ENCODE measurements at regions not wholly inside any gene's neighbourhood (a gene's known extent, or its start where the extent isn't known, plus 50 kb on each side); places are given as distances from the start of the nearest gene placed in this dataset.

DNA sequence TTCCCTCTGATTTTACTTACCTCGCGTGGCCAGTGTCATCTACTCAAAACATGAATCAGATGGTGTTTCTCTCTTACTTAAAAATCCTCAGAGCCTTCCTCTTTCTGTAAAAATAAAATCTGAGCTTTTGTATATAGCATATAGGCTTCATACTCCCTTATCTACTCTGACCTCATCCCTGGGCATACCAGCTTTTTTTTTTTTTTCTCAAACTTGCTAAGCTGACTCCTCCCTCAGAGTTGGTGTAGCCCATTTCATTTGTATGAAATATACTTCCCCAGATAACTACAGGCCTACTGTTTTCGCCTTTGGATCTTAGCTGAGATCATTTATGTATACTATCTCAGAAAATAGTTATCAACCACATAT lies 648.9 kb upstream of the ALCAM start:
- no peak for TF ChIP-seq ZNF274 (IDR thresholded peaks at IDR 0.05; ENCODE audit: low read depth, low read length)
- H3K4me3 ChIP-seq (ENCODE audit: low read length) = no peak overlapping the region

DNA sequence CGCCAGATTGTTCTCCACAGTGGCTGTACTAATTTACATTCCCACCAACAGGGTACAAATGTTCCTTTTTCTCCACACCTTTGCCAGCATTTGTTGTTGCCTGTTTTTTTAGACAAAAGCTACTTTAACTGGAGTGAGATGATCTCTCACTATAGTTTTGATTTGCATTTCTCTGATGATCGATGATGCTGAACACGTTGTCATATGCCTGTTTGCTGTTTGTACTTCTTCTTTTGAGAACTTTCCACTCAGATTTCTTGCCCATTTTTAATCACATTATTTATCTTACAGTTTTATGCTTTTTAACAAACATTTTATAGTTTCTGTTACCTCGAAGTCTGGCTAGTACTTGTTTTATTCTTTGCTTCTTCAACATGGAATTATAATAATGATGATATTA lies 643.7 kb upstream of the ALCAM start:
- no peak overlapping the region for H3K4me3 ChIP-seq (ENCODE audit: low read length)
- TF ChIP-seq ZNF274 (IDR thresholded peaks at IDR 0.05; ENCODE audit: low read depth, low read length) = no peak

DNA sequence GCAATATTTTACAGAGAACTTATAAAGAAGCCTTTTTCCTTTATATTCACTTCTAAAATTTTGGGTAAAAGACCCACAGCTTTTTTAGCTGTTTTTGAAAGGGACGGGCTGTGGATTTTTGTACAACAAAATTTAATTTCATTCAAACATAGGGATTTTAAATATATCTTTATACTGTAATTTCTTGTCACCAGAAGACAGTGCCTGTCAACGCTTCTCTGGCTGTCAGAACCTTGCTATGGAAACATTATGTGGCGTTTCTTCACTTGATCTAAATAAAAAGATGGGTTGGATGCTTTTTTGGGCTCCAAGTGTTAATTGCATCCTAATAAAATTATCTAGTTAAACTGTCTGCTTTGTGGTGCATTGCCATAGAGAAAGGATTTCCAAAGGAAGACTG lies 635.6 kb upstream of the ALCAM start:
- TF ChIP-seq ZNF274 (IDR thresholded peaks at IDR 0.05; ENCODE audit: low read depth, low read length) = no peak
- no peak overlapping the region for H3K4me3 ChIP-seq (ENCODE audit: low read length)

DNA sequence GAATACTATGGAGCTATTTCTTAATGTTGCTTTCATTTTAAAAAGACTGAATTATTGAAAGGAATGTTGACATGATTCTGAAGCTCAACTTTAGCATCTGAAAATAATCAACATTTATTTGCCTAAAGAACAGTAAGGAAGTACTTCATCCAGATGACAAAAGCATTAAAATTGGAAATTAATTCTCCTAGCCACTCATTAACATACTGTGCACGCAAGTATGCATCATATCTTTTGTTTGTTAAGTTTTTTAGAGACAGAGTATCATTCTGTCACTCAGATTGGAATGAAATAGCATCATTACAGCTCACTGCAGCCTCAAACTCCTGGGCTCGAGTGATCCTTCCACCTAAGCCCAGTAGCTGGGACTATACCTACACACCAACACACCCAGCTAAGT lies 632.1 kb upstream of the ALCAM start:
- no peak for TF ChIP-seq ZNF274 (IDR thresholded peaks at IDR 0.05; ENCODE audit: low read depth, low read length)
- H3K4me3 ChIP-seq (ENCODE audit: low read length) = no peak overlapping the region

DNA sequence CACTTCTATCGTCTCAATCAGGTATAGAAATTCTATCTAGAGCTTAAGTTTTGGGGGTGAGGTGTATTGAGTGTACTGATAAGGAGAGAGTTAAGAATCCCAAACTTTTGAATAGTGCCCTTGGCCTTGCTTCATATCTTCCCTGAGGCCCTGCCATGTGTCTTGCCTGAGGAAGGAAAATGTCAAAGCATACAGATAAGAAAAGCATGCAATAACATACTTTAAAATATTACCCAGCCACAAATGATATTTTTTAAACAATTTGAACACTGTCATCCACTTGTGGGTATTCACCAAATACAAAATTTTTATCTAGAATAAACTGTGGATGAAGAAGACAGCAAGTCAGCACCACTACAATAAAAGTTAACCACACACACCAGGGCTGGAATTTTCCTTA lies 631.0 kb upstream of the ALCAM start:
- no peak overlapping the region for H3K4me3 ChIP-seq (ENCODE audit: low read length)
- TF ChIP-seq ZNF274 (IDR thresholded peaks at IDR 0.05; ENCODE audit: low read depth, low read length) = no peak

DNA sequence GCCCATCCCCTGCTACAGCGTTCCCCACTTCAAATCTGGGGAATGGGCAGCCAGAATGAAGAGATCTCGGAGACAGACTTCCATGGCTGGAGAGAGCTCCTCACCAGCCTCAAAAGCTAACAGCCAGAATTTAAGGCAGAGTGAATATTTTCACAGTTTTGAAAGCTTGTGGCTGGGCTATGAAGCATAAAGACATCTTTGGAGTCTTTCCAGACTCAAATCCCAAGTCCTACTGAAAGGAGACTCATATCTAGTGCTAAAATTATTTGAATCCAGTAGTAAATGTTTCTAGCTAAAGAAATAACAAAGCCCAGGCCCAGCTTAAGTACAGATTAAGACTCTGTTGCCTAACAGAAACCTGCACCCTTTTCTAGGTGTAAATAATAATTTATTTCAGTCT lies 628.4 kb upstream of the ALCAM start:
- TF ChIP-seq ZNF274 (IDR thresholded peaks at IDR 0.05; ENCODE audit: low read depth, low read length) = no peak
- H3K4me3 ChIP-seq (ENCODE audit: low read length) = no peak overlapping the region

DNA sequence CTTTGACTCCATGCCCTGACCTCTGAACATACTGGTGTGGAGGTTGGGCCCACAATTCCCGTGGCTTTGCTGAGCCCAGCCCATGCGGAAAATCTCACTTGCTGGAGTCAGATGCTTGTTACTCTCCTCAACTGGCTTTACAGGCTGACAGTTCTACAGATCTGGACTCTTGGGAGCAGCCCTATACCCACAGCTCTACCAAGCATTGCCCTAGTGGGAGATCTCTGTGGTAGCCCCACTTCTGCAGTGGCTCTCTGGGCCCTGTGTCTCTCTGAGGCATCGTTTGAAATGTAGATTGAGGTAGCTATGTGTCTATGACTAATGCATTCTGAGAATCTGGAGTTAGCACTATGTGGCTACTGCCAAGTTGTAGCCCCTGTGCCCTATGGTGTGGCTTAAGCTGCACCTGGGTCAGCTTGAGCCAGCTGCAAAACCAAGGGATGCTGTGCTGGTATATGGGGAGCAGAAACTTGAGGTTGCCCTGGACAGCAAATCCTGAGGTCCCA lies 625.8 kb upstream of the ALCAM start:
- no peak for TF ChIP-seq ZNF274 (IDR thresholded peaks at IDR 0.05; ENCODE audit: low read depth, low read length)
- no peak overlapping the region for H3K4me3 ChIP-seq (ENCODE audit: low read length)

DNA sequence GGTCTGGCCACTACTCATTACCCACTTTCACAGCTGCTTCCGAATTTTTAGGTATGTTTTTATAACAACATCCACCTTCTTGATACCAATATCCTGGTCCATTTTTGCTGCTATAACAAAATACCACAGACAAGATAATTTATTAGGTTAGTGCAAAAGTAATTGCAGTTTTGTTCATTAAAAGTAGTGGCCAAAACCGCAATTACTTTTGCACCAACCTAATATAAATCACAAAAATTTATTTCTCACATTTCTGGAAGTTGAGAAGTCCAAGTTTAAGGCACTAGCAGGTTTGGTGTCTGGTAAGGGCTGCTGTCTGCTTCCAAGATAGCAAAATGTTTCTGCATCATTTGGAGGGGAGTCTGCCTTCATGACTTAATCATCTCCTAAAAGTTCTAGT lies 624.7 kb upstream of the ALCAM start:
- no peak overlapping the region for H3K4me3 ChIP-seq (ENCODE audit: low read length)
- TF ChIP-seq ZNF274 (IDR thresholded peaks at IDR 0.05; ENCODE audit: low read depth, low read length) = no peak

DNA sequence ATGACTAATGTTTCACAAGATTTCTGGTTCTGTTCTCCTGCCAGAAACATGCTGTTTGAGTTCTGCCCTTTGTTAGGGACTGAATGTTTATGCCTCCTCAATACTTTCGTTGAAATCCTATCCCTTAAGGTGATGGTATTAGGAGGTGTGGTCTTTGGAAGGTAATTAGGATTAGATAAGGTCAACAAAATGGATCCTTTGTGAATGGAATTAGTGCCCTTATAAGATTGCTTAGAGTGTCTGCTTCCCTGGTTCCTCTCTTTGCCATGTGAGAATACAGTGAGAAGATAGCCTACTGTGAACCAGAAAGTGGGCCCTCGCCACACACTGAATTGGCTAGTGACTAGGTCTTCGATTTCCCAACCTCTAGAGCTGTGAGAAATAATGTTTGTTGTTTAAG lies 621.4 kb upstream of the ALCAM start:
- H3K4me3 ChIP-seq (ENCODE audit: low read length) = no peak overlapping the region
- no peak for TF ChIP-seq ZNF274 (IDR thresholded peaks at IDR 0.05; ENCODE audit: low read depth, low read length)

DNA sequence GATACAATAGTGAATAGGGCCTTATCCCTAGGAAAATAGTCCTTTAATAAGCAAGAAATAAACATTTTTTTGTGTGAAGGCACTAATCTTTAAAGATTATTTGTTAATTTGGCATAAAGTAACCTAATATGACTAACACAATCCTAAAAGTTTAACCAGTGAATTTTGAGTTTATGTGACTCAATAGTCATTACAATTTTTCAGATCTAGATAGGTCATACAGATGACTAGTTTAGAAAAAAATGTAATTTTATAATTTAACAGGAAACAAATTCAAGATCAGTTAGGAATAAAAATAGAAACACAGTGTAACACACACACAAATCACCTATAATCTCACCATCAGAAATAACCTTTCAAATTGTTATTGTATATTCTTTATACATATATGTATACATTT lies 620.7 kb upstream of the ALCAM start:
- H3K4me3 ChIP-seq (ENCODE audit: low read length) = no peak overlapping the region

DNA sequence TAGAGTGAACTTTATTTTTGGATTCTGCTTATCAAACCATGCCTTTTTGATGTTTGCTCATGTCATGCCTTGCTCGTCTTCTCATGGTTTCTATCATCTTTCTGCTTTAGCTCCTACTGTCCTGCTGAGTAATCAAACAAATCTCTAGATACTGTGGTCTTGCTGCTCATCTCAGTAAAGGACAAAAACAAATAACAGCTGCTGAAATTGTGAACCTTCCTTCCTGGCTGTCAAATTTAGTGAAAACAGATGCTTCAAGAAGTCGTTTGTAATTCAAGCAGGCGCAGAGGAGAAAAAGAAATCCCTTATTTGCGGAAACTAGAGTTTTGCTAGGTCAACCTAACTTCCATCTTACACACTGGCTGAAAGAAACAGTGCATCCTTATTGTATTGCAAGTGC lies 616.1 kb upstream of the ALCAM start:
- TF ChIP-seq ZNF274 (IDR thresholded peaks at IDR 0.05; ENCODE audit: low read depth, low read length) = no peak

More for the DNA sequence above, 620.7 kb upstream of the ALCAM start:
- TF ChIP-seq ZNF274 (IDR thresholded peaks at IDR 0.05; ENCODE audit: low read depth, low read length) = no peak

DNA sequence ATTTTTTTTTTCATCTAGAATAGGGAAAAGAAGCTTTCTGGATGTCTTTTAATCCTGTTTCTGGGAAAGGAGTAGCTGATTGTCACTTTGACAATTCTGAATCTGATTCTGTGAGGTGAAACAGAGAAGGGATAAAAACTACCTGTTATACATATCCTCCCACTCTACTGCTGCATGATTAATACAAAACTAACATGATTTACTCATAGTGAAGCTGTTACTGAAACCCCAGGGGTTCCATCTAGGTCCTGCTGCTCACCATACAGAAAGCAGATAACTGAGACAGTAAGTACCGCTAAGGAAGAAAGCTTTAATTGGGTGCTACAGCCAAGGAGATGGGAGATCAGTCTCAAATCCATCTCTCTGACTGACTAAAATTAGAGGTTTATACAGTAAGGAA lies 610.9 kb upstream of the ALCAM start:
- H3K4me3 ChIP-seq (ENCODE audit: low read length) = no peak overlapping the region
- TF ChIP-seq ZNF274 (IDR thresholded peaks at IDR 0.05; ENCODE audit: low read depth, low read length) = no peak

More for the DNA sequence above, 616.1 kb upstream of the ALCAM start:
- no peak overlapping the region for H3K4me3 ChIP-seq (ENCODE audit: low read length)

DNA sequence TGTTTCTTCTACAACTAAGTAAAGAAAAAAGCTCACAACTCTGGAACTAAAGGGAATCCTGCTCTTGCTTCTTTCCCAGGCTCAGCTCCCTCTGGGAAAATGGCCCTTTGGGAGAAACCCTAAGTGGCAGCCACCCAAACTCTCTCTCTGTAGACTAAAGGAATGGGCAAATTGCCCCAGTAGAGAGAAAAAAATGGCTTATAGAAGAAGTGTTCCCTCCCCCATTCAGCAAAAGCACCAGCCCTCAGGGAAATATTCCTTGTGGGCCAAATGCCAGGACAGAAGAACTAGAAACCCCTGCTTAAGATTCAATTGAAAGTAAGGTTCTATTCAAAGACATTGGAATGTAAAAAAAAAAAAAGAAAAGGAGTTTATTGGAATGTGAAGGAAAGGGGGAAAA lies 603.7 kb upstream of the ALCAM start:
- TF ChIP-seq ZNF274 (IDR thresholded peaks at IDR 0.05; ENCODE audit: low read depth, low read length) = no peak
- H3K4me3 ChIP-seq (ENCODE audit: low read length) = no peak overlapping the region

DNA sequence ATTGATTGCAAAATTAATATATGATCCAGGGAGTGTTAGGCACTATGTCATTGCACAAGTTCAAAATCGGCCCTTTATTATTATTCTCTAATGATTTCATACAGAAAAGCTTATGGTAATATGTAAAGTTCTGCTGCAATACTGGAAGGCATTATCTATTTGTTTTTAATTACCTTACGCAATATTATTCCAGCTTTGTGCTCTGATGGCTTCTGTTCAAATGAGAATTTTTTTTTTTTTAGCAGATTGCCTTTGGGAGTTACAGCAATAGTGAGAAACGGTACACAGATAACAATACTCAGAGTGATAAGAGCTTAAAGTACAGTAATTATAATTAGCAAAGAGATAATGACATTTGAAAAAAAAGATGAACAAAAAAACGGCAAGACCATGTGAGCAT lies 602.2 kb upstream of the ALCAM start:
- no peak for TF ChIP-seq ZNF274 (IDR thresholded peaks at IDR 0.05; ENCODE audit: low read depth, low read length)
- no peak overlapping the region for H3K4me3 ChIP-seq (ENCODE audit: low read length)

DNA sequence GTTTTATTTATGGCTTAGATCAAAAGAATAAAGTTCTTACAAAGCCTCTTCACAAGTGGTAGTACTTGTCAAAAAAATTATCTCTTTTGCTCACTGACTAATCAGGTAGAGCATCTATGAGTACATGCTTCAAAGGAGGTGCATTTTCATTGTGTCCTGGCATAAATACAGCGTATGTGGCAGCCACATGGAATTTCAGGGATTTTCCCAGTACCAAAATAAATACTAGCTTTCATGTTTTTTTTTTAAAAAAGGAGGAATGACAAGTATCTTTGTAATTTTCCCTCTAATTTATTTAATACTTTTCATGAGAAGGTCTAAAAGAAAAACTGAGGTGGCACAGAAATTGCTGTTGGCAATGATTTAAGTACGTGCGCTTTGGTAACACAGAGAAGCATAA lies 597.8 kb upstream of the ALCAM start:
- no peak for TF ChIP-seq ZNF274 (IDR thresholded peaks at IDR 0.05; ENCODE audit: low read depth, low read length)
- no peak overlapping the region for H3K4me3 ChIP-seq (ENCODE audit: low read length)

DNA sequence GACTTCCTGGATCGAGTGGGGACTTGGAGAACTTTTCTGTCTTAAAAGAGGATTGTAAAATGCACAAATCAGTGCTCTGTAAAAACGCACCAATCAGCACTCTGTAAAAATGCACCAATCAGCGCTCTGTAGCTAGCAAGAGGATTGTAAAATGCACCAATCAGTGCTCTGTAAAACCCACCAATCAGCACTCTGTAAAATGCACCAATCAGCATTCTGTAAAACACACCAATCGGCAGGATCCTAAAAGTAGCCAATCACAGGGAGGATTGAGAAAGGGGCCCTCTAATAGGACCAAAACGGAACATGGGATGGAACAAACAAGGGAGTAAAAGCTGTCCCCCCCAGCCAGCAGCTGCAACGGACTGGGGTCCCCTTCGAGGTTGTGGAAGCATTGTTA lies 587.4 kb upstream of the ALCAM start:
- H3K4me3 ChIP-seq (ENCODE audit: low read length) = no peak overlapping the region
- TF ChIP-seq ZNF274 (IDR thresholded peaks at IDR 0.05; ENCODE audit: low read depth, low read length) = no peak

Data from GM08714 (cell line).